ENCODE measurements at regions not wholly inside any gene's neighbourhood (a gene's known extent, or its start where the extent isn't known, plus 50 kb on each side); places are given as distances from the start of the nearest gene placed in this dataset.
A peak's percentile ranks its signal among the peaks of the same experiment; 100 is the strongest.

DNA sequence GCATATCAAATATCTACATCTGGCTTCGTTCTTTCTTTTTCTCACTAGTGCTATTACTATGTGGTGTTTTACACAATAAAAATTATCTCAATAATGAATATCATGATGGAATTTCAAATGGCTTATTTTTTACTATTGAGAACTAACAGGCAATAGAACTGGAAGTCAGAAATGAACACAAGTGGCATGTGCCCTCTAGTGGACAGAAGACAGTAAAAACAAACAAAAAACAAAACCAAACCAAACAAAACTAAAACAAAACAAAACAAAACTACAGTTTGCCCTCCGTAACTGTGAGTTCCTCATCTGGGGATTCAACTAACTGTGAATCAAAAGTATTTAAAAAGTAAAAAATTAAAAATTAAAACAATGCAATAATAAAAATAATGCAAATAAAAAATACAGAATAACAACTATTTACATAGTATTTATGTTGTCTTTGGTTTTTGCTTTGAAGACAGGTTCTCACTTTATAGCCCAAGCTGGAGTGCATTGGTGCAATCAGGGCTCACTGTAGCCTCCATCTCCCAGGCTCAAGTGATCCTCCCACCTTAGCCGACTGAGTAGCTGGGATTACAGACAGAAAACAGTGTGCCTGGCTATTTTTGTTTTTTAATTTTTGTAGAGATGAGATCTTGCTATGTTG is 195.6 kb upstream of the TACR3 start:
- Histone ChIP-seq H3K27me3 (no peaks in the 10 kb centered on the region), H3K4me3 (no peak overlapping the region), H3K4me1 (no peaks in the 10 kb centered on the region), H3K9me3 (no peaks in the 10 kb centered on the region), H3K27ac (no peak overlapping the region), H3K36me3 (no peaks in the 10 kb centered on the region)
- no peak for TF ChIP-seq POLR2A (IDR thresholded peaks at IDR 0.05)
- TF ChIP-seq, protein P1, sequence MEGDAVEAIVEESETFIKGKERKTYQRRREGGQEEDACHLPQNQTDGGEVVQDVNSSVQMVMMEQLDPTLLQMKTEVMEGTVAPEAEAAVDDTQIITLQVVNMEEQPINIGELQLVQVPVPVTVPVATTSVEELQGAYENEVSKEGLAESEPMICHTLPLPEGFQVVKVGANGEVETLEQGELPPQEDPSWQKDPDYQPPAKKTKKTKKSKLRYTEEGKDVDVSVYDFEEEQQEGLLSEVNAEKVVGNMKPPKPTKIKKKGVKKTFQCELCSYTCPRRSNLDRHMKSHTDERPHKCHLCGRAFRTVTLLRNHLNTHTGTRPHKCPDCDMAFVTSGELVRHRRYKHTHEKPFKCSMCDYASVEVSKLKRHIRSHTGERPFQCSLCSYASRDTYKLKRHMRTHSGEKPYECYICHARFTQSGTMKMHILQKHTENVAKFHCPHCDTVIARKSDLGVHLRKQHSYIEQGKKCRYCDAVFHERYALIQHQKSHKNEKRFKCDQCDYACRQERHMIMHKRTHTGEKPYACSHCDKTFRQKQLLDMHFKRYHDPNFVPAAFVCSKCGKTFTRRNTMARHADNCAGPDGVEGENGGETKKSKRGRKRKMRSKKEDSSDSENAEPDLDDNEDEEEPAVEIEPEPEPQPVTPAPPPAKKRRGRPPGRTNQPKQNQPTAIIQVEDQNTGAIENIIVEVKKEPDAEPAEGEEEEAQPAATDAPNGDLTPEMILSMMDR (IDR thresholded peaks at IDR 0.05), result peak; percentile 39 to 64 (median 62)
- WGBS (ENCODE audit: insufficient coverage, low coverage, low lambda C conversion rate, missing lambda C conversion rate), result 34% methylated on average over 3 of the region's 3 CpGs
- no peak for DNase-seq
- peak; percentile 43 to 65 (median 60) for ATAC-seq
- intact Hi-C loops (cut with DNase I), result no loop called here

DNA sequence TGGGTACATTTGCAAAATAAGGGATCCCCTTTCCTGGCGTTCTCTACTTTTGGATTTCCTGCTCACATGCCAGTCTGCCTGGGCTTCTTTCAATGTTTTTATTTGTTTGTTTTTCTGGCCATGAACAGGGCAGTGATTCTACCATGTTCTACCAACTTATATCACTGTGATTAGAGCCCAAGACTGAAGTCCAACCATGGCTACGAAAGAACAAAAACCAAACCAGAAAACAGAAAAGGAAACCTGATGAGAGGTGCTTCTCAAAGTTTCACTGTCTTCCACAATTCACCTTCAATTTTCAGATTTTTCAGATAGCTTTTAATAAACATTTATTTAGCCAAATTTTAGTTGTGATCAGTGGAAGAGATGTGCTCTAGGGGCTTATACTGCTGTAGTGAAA is 187.6 kb upstream of the TACR3 start:
- 51% methylated on average over 2 of the region's 2 CpGs for WGBS (ENCODE audit: insufficient coverage, low coverage, low lambda C conversion rate, missing lambda C conversion rate)
- H3K36me3 ChIP-seq, result no peaks in the 10 kb centered on the region
- H3K27ac ChIP-seq, result no peak overlapping the region
- H3K4me1 ChIP-seq, result no peaks in the 10 kb centered on the region
- intact Hi-C loops (cut with DNase I), result no loop called here
- ATAC-seq, result no peak
- H3K9me3 ChIP-seq, result no peaks in the 10 kb centered on the region
- H3K4me3 ChIP-seq, result no peak overlapping the region
- no peak for DNase-seq
- H3K27me3 ChIP-seq, result peaks cover 0 to 5% of the 10 kb centered on the region in 2 donors
- no peak for TF ChIP-seq POLR2A (IDR thresholded peaks at IDR 0.05)
- TF ChIP-seq, protein P1 (IDR thresholded peaks at IDR 0.05), result no peak

DNA sequence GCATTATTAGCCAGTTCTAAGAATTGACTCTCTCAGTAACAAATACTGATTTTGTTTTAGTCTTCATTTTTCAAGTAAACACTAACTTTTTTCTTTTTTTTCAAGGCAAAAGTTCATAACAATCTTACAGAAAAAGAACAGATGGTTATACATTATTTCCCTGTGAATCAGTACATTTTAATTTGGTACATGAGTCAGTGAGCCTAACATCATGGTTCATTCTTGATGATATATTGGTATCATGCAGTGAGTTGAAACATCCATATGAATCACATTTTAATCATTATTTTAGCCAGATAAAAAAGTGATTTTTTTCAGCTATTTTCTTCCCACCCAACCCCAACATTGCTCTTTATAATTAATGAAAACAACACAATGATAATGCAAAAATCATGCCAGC is 184.3 kb upstream of the TACR3 start:
- intact Hi-C loops (cut with DNase I), result no loop called here
- no peak for ATAC-seq
- no peak for TF ChIP-seq POLR2A (IDR thresholded peaks at IDR 0.05)
- TF ChIP-seq, protein P1 (IDR thresholded peaks at IDR 0.05), result no peak
- no peak overlapping the region for H3K27ac ChIP-seq
- H3K27me3 ChIP-seq, result peaks cover 0 to 5% of the 10 kb centered on the region in 2 donors
- H3K4me3 ChIP-seq, result no peak overlapping the region
- H3K4me1 ChIP-seq, result no peaks in the 10 kb centered on the region
- no peak for DNase-seq
- H3K36me3 ChIP-seq, result no peaks in the 10 kb centered on the region
- no peaks in the 10 kb centered on the region for H3K9me3 ChIP-seq

DNA sequence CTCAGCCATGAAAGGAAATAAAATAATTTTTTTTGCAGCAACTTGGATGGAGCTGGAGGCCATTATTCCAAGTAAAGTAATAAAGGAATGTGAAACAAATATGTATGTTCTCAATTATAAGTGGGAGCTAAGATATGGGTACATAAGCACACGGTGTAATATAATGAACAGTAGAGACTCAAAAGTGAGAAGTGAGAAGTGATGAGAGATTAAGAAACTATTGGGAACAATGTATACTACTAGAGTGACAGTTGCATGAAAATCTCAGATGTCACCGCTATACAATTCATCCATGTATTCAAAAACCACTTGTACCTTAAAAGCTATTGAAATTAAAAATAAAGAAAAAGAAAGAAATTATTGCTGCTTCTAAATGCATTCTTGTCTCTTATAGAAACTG is 182.9 kb upstream of the TACR3 start:
- H3K36me3 ChIP-seq, result no peaks in the 10 kb centered on the region
- no peaks in the 10 kb centered on the region for H3K4me1 ChIP-seq
- H3K4me3 ChIP-seq, result no peak overlapping the region
- DNase-seq (no peak), ATAC-seq (no peak)
- WGBS (ENCODE audit: insufficient coverage, low coverage, low lambda C conversion rate, missing lambda C conversion rate), result 61% methylated on average over 2 of the region's 2 CpGs
- no peak for TF ChIP-seq POLR2A (IDR thresholded peaks at IDR 0.05)
- TF ChIP-seq, protein P1 (IDR thresholded peaks at IDR 0.05), result no peak
- intact Hi-C loops (cut with DNase I), result no loop called here
- peaks cover 0 to 5% of the 10 kb centered on the region in 2 donors for H3K27me3 ChIP-seq
- H3K27ac ChIP-seq, result no peak overlapping the region
- H3K9me3 ChIP-seq, result no peaks in the 10 kb centered on the region
